ENCODE measurements at regions not wholly inside any gene's neighbourhood (a gene's known extent, or its start where the extent isn't known, plus 50 kb on each side); places are given as distances from the start of the nearest gene placed in this dataset.

DNA sequence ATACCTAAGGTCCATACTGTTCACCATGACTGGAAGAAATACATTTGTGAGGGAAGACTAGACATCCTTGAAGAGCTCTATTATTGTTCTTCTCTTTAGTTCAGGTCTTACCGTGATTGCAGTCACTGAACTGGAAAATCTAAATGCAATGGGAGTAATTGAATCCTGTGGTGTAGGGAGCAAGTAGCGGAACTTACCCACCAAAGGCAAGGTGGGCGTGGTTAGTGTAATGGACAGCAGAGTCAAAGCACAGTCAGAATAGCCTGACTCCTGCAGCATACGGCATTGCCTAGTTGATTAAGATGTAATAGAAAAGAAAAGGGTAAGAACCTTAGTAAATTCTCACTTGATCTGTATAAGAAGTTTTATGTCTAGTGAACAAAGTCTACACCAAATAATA, 679.7 kb upstream of the EPHA7 start (continued):
- TF ChIP-seq GABPA (IDR thresholded peaks at IDR 0.05; ENCODE audit: low read depth, low read length): no peak
- TF ChIP-seq GABPA (CRISPR knock-in tag; IDR thresholded peaks at IDR 0.05; ENCODE audit: low read depth): no peak
- TF ChIP-seq ZFP90 (CRISPR knock-in tag; IDR thresholded peaks at IDR 0.05; ENCODE audit: borderline replicate concordance): no peak

DNA sequence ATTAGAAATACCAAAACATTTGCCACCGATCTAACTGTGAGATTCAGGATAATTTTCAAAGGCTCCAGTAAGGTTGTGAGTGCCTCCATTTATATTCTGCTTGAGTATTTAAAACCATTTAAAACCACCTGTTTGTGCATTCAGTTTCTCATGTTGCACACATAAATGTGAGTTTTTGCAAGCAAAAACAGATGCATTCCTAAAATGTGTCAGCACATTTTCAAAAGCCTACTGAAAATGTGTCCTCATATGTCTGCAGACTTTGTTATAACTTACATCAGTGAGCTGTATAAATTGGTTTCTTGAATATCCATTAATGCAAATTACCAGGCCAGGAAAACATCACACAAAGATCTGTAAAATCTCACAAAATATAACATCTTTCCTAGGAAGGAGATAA, 676.6 kb upstream of the EPHA7 start:
- no peaks in the 10 kb centered on the region for H3K4me1 ChIP-seq (ENCODE audit: insufficient read depth, low read length)
- no peak overlapping the region for H3K9ac ChIP-seq (ENCODE audit: insufficient read depth, low read depth, low read length)
- H3K79me2 ChIP-seq (ENCODE audit: insufficient read depth, low read length): no peaks in the 10 kb centered on the region
- H3K27ac ChIP-seq (ENCODE audit: extremely low read length, insufficient read depth, low read length): no peak overlapping the region
- intact Hi-C loops (cut with micrococcal nuclease; ENCODE audit: unreplicated experiment): no loop called here
- H3K9me3 ChIP-seq (ENCODE audit: low read length): no peaks in the 10 kb centered on the region
- no peaks in the 10 kb centered on the region for H3K36me3 ChIP-seq (replicated peaks in 1 of 2; ENCODE audit: control insufficient read depth in 1 of 2, insufficient read depth in 2 of 2, low read length in 2 of 2)
- H4K20me1 ChIP-seq (ENCODE audit: insufficient read depth, low read length): no peaks in the 10 kb centered on the region
- no peak overlapping the region for H2AFZ ChIP-seq (ENCODE audit: low read length)
- no peak for TF ChIP-seq IRF2 (CRISPR knock-in tag; IDR thresholded peaks at IDR 0.05)
- TF ChIP-seq BRD4 (CRISPR knock-in tag; IDR thresholded peaks at IDR 0.05): no peak
- TF ChIP-seq, protein P1, sequence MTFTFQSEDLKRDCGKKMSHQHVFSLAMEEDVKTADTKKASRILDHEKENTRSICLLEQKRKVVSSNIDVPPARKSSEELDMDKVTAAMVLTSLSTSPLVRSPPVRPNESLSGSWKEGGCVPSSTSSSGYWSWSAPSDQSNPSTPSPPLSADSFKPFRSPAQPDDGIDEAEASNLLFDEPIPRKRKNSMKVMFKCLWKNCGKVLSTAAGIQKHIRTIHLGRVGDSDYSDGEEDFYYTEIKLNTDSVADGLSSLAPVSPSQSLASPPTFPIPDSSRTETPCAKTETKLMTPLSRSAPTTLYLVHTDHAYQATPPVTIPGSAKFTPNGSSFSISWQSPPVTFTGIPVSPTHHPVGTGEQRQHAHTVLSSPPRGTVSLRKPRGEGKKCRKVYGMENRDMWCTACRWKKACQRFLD (CRISPR knock-in tag; IDR thresholded peaks at IDR 0.05; ENCODE audit: borderline replicate concordance): no peak
- no peak for FAIRE-seq
- ChIA-PET POLR2A (no interaction called here), CTCF (ENCODE audit: low intra/inter-chr PET ratio, low total read pairs) (no interaction called here)
- H3K27me3 ChIP-seq (ENCODE audit: control insufficient read depth in 1 of 2, insufficient read depth in 2 of 2, low read length in 2 of 2): no peaks in the 10 kb centered on the region
- H3K4me2 ChIP-seq (ENCODE audit: low read depth, low read length): no peak overlapping the region
- DNase-seq (ENCODE audit: low spot score): no peak
- 0% methylated on average over 1 of the region's 1 CpG for WGBS (ENCODE audit: low lambda C conversion rate)
- no TSS peak for BruUV-seq (replicated peaks)
- H3K4me3 ChIP-seq (replicated peaks in 1 of 3; ENCODE audit: insufficient read depth in 1 of 3, low read depth in 2 of 3, low read length in 3 of 3): no peak overlapping the region
- no peak for ATAC-seq
- in situ Hi-C loops (cut with HindIII; ENCODE audit: extremely low pct_ligation_motif_present, low pct_unique_long_range_greater_than_20kb): no loop called here

DNA sequence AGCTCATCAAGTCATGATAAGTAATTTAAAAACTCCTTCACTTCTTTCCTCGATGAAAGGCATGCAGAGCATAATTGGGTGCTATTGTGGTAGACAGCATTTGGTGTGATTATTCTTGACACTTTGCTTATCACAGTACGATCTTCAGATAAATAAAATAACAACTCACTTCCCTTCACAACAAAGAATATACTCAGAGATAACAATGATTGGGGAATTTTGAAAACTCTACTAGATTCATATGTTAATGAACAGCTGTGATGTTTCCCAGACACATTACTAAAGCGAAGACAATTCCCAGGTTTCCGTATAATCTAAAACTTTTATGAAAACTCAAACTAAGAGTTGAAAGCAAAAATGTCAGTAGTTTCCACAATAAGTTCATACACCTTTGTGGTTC, 670.6 kb upstream of the EPHA7 start:
- no peaks in the 10 kb centered on the region for H3K36me3 ChIP-seq (replicated peaks in 1 of 2; ENCODE audit: control insufficient read depth in 1 of 2, insufficient read depth in 2 of 2, low read length in 2 of 2)
- ChIA-PET POLR2A (no interaction called here), CTCF (ENCODE audit: low intra/inter-chr PET ratio, low total read pairs) (no interaction called here)
- FAIRE-seq (no peak), DNase-seq (ENCODE audit: low spot score) (no peak), ATAC-seq (no peak)
- no TSS peak for BruUV-seq (replicated peaks)
- intact Hi-C loops (cut with micrococcal nuclease; ENCODE audit: unreplicated experiment) (no loop called here), in situ Hi-C loops (cut with HindIII; ENCODE audit: extremely low pct_ligation_motif_present, low pct_unique_long_range_greater_than_20kb) (no loop called here)
- no peak overlapping the region for H3K4me2 ChIP-seq (ENCODE audit: low read depth, low read length)
- no peaks in the 10 kb centered on the region for H3K27me3 ChIP-seq (ENCODE audit: control insufficient read depth in 1 of 2, insufficient read depth in 2 of 2, low read length in 2 of 2)
- no peaks in the 10 kb centered on the region for H4K20me1 ChIP-seq (ENCODE audit: insufficient read depth, low read length)
- no peaks in the 10 kb centered on the region for H3K9me3 ChIP-seq (ENCODE audit: low read length)
- no peaks in the 10 kb centered on the region for H3K4me1 ChIP-seq (ENCODE audit: insufficient read depth, low read length)
- WGBS (ENCODE audit: low lambda C conversion rate): 3% methylated on average over 4 of the region's 4 CpGs
- TF ChIP-seq, protein P2, sequence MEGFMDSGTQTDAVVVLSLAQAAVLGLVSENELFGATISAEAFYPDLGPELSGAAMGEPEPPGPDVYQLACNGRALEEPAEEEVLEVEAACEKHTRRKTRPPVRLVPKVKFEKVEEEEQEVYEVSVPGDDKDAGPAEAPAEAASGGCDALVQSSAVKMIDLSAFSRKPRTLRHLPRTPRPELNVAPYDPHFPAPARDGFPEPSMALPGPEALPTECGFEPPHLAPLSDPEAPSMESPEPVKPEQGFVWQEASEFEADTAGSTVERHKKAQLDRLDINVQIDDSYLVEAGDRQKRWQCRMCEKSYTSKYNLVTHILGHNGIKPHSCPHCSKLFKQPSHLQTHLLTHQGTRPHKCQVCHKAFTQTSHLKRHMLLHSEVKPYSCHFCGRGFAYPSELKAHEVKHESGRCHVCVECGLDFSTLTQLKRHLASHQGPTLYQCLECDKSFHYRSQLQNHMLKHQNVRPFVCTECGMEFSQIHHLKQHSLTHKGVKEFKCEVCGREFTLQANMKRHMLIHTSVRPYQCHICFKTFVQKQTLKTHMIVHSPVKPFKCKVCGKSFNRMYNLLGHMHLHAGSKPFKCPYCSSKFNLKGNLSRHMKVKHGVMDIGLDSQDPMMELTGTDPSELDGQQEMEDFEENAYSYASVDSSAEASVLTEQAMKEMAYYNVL (CRISPR knock-in tag; IDR thresholded peaks at IDR 0.05; ENCODE audit: borderline replicate concordance): no peak
- TF ChIP-seq ZNF619 (CRISPR knock-in tag; IDR thresholded peaks at IDR 0.05): no peak
- TF ChIP-seq, protein P3, sequence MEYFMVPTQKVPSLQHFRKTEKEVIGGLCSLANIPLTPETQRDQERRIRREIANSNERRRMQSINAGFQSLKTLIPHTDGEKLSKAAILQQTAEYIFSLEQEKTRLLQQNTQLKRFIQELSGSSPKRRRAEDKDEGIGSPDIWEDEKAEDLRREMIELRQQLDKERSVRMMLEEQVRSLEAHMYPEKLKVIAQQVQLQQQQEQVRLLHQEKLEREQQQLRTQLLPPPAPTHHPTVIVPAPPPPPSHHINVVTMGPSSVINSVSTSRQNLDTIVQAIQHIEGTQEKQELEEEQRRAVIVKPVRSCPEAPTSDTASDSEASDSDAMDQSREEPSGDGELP (IDR thresholded peaks at IDR 0.05; ENCODE audit: borderline replicate concordance, low read depth): no peak
- no peak for TF ChIP-seq ZNF709 (CRISPR knock-in tag; IDR thresholded peaks at IDR 0.05)
- no peak for TF ChIP-seq KDM5B (CRISPR knock-in tag; IDR thresholded peaks at IDR 0.05; ENCODE audit: borderline replicate concordance)
- TF ChIP-seq PITX1 (CRISPR knock-in tag; IDR thresholded peaks at IDR 0.05): no peak
- no peaks in the 10 kb centered on the region for H3K79me2 ChIP-seq (ENCODE audit: insufficient read depth, low read length)
- H3K9ac ChIP-seq (ENCODE audit: insufficient read depth, low read depth, low read length): no peak overlapping the region
- no peak overlapping the region for H3K27ac ChIP-seq (ENCODE audit: extremely low read length, insufficient read depth, low read length)
- H2AFZ ChIP-seq (ENCODE audit: low read length): no peak overlapping the region
- H3K4me3 ChIP-seq (replicated peaks in 1 of 3; ENCODE audit: insufficient read depth in 1 of 3, low read depth in 2 of 3, low read length in 3 of 3): no peak overlapping the region

All from HepG2 (cell line).